OCI-LY1 (cell line): ENCODE measurements at regions not wholly inside any gene's neighbourhood (a gene's known extent, or its start where the extent isn't known, plus 50 kb on each side); places are given as distances from the start of the nearest gene placed in this dataset.

Experiments used
- EZH2 ChIP-seq: fragments of 200-600 bp; sonication (generic), shearing (Covaris generic); IDR thresholded peaks from 2 replicates; pipeline ENCODE4 v1.8.0; 2017; ENCODE audit warnings: borderline replicate concordance, mixed run types, mild to moderate bottlenecking, antibody characterized with exemption, low read length, moderate library complexity, mixed read lengths
- TF ChIP-seq, protein P1 (sequence below): fragments of 200-600 bp; sonication (generic), shearing (Covaris generic); IDR thresholded peaks from 2 replicates; pipeline ENCODE4 v1.5.1; 2017; ENCODE audit warnings: mild to moderate bottlenecking, antibody characterized with exemption, low read length, moderate library complexity, mixed read lengths

DNA sequence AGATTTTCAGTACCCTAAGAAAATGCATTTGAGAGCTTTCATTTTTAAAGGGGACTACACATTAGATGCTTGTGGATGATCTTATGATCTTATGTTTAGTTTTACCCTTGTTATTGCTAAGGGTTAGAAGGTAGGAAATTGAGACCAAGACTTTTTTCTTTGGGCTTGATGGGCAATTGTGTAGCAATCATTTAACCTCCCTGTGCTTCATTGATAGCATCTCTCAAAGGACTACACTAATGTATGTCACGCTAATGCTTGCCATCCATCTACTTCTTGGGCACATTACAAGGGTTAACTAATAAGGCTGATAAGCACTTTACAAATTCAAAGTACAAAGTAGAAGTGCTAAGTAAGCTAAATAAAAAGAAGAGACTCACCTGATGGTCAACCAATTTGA is 189.3 kb upstream of the LRP1B start:
- TF ChIP-seq, protein P1, sequence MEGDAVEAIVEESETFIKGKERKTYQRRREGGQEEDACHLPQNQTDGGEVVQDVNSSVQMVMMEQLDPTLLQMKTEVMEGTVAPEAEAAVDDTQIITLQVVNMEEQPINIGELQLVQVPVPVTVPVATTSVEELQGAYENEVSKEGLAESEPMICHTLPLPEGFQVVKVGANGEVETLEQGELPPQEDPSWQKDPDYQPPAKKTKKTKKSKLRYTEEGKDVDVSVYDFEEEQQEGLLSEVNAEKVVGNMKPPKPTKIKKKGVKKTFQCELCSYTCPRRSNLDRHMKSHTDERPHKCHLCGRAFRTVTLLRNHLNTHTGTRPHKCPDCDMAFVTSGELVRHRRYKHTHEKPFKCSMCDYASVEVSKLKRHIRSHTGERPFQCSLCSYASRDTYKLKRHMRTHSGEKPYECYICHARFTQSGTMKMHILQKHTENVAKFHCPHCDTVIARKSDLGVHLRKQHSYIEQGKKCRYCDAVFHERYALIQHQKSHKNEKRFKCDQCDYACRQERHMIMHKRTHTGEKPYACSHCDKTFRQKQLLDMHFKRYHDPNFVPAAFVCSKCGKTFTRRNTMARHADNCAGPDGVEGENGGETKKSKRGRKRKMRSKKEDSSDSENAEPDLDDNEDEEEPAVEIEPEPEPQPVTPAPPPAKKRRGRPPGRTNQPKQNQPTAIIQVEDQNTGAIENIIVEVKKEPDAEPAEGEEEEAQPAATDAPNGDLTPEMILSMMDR: no peak
- no peak for TF ChIP-seq EZH2
